HG03064 (cell line): ENCODE measurements at regions not wholly inside any gene's neighbourhood (a gene's known extent, or its start where the extent isn't known, plus 50 kb on each side); places are given as distances from the start of the nearest gene placed in this dataset.

Source experiments
- ATAC-seq: cut with Tn5 transposase; IDR thresholded peaks from one replicate; pipeline ENCODE4 v1.9.1; 2021; ENCODE audit warnings: low read depth; ENCODE audit not compliant: unreplicated experiment

DNA sequence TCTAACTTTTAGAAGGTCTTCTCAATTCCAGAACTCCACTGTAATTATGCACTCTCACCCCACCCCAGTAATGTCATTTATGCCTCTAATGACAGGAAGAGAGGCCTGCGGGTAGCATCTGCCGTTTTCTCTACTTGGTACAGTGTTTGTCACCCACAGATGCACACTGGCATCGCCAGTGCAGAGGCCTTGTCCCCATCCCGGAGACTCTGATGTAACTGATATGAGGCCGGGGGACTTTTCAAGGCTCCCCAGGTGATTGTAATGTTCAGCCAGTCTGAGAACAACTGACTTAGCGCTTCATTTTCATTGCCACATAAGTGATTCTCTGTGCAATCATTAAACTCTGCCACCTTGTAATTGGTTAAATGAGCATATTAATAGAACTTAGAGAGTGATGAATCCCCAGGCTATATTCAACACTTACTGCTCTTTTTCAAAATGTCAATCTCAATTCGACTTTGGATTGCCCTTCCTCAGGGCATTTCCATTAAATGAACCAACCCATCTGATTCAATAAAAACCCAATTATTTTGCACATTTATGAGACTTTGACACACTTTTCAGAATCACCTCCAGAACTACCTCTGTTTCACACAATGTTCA lies 113.2 kb downstream of the HERPUD2 start:
- no peak for ATAC-seq

DNA sequence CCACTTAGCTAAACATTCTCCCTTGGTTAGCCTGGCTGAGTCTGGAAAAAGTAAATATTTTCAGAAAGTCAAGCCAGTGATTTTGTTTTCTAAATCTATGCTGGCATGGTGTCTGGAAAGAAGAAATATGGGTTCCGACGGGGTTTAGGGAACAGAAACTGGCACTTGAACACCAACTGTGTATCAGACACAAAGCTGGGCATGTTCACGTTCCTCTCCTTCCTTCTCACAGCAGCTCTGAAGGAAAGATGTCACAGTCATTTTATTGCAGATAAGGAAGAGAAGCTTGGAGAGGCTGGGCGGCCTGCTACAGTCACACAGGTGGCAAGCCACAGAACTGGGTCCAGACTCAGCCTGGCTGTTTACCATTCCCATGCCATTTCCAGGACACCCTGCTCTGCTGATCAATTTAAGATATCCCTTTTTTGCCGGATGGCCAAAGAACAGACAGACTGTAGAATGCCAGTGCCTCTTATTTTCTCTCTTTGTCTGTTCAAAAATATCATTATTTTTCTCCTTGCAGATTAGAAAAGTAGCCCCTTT lies 118.8 kb downstream of the HERPUD2 start:
- ATAC-seq, result no peak

DNA sequence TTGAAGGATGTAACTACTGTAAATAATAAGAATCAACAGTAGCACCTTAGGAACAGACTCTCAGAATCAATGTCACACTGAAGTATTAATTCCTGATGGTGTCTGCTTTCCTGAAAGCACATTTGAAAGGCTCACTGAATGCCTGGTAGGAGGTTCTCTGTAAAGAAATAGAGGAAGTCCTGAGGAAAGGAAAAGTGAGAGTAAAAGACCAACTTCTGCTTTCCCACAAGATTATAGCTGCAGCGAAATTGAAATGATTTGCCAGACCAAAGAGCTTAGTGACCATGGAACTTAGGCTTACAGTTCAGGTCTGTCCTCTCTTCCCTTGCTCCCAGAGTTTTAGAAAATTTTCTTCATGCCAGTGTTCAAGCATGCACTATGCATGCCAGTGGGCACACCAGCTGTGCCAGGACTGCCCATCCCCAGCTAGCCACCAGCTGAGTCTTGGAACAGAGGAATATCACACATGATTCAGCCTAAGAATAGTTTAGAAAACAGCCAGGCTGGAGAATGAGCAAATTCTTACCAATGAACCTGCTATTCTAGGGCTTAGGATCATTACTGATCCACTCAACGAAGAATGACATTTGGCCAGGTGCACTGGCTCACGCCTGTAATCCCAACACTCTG lies 123.2 kb downstream of the HERPUD2 start:
- ATAC-seq, result no peak

DNA sequence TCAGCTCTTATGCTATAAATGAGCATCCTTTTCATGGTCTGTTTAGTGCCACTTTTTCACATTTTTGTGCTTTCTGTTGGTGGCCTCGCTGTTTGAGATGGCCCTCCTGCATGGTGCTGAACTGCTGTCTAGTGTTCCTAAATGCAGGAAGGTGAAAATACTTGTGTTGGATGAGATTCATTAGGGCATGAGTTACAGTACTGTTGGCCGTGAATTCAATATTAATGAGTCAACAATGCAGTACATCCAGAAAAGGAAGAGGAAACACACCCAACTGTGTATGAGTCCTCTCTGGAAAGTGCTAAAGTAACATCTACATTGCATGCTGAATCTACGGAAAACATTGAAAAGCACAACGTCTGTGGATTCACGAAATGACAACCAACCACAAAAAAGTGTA lies 124.0 kb downstream of the HERPUD2 start:
- ATAC-seq, result no peak

DNA sequence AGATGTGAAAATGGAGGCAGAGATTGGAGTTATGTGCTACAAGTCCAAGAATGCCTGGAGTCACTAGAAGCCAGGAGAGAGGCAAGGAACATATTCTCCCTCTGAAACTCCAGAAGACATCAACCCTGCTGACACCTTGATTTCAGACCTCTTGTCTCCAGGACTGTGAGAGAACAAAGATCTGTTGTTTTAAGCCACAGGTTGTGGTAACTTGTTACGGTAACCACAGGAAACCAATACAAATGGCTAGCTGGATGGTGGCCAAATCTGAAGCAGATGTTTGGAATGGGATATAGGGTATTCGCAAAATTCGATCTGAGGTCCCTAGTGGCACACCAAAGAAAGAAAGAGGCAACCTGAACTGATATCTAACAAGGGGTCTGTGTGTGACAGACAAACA lies 129.0 kb downstream of the HERPUD2 start:
- no peak for ATAC-seq

DNA sequence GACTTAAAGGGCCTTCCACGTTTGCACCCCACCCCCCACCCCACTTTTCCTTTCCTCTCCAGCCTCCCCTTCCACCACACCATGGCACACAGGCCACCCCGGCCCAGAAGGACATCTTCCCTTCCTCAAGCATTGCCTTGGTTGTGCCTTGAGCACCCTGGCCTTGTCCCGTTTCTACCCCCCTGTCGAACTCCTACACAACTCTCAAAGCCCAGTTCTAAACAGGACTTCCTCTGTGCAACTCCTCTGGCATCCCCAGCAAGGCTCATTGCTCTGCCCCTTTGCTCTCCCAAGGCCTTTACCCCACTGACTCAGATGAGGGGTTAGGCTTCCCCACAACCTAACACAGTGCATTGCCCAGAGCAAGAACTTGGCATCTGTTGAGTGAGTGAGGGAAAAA lies 136.1 kb downstream of the HERPUD2 start:
- no peak for ATAC-seq

DNA sequence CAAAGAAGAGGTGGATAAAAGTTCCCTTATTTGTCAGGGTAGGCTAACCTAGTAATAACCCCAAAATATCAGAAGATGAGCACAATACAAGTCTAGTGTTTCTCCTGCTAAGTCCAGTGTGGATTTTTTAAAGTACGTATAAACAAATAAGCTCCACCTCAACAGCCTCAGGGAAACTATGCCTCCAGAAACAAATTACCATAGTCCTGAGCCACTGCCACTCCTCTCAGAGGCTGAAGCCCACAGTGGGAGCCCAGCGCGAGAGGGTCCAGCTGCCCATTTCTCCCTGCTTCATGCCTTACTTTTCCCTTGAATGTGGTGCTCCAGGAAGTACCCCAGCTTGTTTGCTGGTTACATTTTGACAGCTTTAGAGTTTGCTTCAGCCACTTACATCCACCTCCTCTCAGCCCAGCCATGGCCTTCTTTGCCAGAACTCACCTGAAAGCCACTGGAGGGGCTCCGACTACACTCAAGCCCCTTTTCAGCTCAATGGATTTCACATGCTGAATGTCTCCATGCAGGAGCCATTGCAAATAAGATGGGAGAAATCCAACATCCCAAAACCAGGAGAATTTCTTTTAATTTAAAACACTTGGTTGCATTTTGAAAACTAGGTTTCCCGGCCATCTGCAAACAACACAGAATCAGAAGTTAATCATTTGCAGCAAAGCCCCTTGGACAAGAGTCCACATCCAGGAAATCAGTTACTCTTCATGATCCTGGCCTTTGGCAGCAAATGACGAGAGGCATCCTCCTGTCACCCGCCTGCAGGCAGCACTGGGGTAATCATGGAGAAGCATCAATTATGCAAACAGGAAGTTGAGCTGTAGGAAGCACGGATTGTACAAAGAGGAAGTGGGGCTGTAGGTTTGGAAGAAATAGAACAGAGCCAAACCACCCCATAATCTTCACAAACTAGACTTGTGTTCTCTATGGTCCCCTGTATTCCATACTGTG lies 138.1 kb downstream of the HERPUD2 start:
- no peak for ATAC-seq

DNA sequence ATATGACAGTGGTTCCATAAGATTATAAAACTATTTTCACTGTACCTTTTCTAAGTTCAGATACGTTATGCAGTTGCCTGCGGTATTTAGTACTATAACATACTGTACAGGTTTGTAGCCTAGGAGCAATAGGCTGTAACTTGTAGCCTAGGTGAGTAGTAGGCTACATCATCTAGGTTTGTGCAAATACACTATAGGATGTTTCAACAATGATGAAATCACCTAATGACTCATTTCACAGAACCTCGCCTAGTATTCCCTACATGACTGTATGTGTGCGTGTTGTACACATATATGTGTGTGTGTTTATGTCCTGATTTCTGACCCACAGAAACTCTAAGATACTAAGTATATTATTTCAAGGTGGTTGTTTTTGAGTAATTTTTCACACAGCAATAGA lies 139.0 kb downstream of the HERPUD2 start:
- ATAC-seq, result no peak

DNA sequence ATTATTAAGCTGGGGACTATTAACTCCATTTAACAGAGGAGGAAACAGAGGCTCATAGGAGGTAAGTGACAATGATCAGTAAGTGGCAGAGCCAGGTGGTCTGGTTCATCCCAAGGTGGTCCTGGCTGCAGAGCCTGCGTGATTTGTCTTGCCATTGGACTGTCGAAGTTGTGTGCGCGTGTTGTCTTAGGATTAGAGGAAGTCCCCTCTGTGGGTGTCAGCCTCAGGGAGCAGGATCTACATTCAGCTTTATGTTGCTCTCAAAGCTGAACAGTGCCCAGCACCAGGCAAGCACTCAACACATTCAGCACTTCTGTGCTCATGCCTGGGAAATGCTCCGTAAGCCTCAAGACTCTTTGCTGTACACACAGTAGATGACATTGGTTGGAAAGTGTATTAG lies 139.5 kb downstream of the HERPUD2 start:
- ATAC-seq, result no peak

DNA sequence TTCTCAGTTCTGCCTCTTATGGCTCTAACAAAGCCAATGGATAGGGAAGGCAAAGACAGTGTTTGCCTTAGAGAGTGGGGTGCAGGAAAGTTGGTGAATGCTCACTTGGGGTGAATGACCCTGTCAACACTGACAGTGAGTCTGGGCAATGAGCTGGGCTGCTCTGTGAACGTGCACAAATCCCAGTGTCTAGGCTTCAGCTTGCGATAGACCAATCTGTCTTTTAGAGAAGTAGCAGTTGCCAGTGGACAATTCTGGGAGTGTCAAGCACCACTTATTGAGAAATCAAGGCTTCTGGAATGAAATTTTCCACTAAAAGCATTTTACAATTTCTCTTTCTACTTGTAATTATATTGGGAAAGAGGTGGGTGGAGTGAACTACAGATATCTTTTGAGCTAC lies 141.4 kb downstream of the HERPUD2 start:
- no peak for ATAC-seq

DNA sequence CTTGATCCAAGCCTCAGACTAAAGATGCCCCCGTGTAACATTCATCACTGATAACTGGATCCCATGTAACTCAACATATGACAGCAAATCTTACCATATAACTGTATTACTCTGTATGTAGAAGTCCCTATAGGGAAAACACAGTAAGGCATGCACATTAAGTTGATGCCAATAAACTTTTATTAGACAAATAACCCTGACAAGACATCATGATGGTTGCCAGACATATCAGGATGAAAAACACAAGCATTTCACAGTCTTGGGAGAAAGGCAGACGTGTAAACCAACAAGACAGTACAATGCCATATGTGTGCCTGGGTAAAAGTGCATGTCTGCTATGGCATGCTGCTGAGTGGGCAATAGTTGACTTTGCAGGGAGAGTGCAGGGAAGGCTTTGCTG lies 142.2 kb downstream of the HERPUD2 start:
- no peak for ATAC-seq

DNA sequence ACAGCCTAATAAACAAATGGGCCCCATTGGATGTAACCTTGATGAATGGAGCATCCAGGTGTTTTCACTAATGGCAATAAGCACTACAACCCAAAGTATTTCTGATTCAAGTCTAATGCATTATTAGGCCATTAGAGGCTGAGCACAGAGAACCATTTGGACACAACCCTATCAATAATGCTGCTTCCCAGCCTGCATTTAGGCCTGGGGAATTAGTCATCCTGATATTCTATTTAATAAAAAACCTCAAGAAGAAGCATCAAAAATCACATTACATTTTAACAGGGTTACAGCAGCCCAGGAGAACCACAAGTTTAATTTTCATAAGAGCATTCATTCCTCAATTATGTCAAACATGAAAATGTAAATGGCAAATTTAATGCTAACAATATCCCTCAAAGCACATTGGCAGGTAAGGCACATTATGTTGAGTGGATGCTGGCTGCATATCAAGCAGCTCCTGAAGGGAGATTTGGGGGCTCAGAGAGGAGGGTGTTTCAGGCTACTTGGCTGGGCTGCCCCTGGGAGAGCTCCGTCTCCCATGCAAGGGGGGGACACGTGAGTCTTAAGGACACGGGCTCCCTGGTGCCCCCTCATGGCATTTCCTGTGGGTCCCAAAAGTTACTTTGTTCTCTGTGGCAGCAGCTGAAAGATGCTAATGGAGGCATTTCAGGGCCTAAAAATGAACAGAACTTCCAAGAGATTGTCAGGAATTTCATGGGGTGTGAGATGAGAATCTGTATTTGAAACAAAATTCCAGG lies 143.4 kb downstream of the HERPUD2 start:
- ATAC-seq, result no peak

DNA sequence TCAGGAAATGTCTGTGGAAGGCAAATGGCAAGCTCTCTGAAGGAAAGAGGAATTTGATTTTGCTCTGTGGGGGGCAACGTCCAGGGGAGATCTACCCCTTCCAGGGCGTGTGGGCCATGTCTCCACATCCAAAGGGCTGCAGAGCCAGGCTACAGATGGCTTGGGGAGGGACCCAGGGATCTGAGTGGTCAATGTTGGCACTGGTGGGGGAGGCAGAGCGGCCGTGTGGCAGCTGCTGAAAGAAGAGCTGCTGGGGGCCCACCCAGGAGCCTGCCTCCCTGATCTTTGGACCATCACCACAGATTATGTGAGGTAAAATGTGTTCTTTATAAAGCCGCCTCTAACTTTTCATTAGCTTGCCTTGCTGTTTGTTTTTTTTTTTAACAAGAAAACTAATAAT lies 144.1 kb downstream of the HERPUD2 start:
- no peak for ATAC-seq

DNA sequence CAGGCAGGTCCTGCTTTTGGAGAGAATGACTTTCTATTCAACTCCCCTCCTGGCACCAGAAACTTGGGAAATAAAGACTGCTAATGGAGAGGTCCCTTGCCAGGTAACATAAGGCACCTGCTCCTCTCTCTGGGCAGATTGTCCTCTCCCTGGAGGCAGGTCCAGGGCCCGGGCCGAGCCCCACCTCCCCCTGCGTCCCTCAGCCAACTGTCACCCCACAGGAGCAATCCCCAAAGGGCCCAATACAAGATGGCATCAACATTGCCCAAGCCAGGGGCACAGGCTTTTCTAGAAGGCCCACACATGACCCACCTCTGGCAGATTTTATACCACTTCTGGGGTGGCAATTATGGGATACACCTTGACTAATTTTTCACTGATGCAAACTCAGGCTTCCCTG lies 145.2 kb downstream of the HERPUD2 start:
- no peak for ATAC-seq

DNA sequence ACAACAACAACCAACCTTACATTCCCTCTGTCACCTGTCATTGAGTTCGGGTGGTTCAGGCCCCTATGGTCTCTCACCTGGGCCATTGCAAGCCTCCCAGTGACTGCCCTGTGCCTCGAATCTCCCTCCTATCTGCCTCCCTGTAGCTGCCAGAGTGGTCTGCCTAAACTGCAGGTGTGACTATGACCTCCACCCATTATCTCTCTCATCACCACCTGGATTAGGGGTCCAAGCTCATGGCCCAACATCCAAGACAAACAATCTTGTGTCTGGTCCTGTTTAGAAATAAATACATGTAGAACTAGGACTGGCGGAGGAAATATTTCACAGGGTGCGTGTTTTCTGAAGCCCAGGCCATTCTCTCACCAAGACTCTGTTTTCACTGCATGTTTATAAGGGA lies 146.6 kb downstream of the HERPUD2 start:
- ATAC-seq, result no peak

DNA sequence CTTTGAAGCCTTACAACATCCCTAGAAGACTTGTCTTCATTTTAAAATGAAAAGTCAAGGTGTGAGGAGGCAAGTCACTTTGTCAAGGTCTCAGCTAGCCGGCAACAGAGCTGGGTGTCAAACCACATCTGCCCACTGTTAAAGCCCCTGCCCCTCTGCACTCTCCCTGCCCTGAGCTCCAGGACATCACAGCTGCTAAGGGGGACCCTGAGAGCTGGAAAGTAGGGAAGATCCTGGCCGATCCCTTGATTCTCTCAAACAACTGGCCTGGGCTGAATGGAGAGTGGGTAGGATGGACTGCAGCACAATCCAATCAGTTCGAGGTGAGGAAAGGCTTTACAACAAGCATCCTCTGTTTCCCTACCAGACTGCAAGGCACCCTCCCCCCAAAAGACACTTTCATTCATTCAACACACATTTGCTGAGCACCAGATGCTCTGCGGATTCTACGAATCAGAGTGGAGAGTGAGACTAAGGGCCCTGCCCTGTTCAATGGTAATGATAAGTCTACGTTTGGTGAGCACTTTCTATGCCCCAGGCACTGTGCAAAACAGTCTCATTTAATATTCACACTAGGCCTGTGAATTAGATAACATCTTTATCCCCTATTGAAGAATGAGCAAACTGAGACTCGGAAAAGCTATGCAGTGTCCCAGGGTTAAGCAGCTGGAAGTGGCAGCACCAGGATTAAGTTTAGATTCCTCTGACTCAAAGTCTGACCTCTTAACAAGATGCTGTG lies 148.1 kb downstream of the HERPUD2 start:
- ATAC-seq, result no peak

DNA sequence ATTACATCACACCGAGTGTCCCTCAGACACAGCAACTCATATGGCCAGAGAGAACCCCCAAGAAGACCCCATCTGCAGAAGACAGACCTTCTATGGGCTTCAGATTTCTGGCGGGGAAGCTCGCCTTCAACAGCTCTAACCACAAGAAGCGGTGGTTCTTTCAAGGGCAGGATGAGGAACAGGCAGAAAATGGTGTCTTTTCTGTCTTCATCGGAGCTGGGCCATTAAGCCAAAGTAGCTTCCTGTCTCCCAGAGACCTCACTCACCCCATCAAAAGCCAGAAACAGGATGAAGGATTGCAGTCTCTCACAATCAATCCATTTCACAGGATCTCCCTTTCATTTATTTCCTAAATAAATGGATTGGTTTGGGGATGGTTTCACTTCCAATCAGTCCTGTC lies 149.1 kb downstream of the HERPUD2 start:
- ATAC-seq, result no peak

DNA sequence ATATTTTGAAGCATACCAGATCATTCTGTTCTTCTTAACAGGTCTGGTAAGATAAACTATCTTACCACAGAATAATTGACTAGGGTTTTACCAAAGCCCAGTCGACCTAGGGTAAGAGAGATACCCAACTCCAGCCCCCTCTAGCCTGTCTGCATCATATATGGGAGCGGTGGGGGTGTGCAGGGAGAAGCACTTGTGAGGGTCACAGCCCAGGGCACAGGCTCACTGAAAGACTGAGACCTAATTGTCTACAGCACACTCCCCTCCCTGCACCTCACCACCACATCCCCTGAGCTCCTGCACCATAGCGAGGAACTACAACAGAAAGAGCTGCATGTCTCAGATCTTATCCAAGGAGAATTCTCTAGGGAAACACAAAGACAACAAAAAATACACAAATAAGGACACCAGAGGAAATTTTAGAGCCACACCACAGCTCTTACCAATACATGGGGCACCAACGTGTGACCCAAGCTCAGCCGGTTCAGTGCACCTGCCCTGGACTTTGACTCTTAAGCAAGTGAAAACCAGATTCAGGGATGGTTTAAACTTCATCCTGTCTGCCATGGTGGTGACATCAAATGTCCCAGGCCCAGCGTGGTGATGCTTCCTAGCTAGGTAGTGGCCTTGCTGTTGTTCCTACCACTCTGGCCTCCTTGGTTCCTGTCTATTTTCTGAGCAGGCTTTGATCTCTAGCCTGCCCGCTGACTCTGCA lies 150.8 kb downstream of the HERPUD2 start:
- no peak for ATAC-seq
